GM12878 (cell line): ENCODE measurements at regions not wholly inside any gene's neighbourhood (a gene's known extent, or its start where the extent isn't known, plus 50 kb on each side); places are given as distances from the start of the nearest gene placed in this dataset.

Experiments used
- BHLHE40 ChIP-seq, 2 experiments: fragments of 450-650 bp in 1 of 2; IDR thresholded peaks; 2 replicates each; pipeline ENCODE4 v1.6.1; 2011 to 2017; ENCODE audit warnings: low read depth in 2 of 2, borderline replicate concordance in 1 of 2, improper control_type of control experiment in 1 of 2, low read length in 1 of 2, mild to moderate bottlenecking in 1 of 2
- CBFB ChIP-seq: IDR thresholded peaks from 2 replicates; pipeline ENCODE4 v1.6.1; 2016; ENCODE audit warnings: antibody characterized with exemption, low read depth
- EZH2 ChIP-seq: IDR thresholded peaks from 2 replicates; pipeline ENCODE4 v1.6.1; 2012; ENCODE audit warnings: low read depth, mild to moderate bottlenecking, control low read depth, inconsistent platforms, low read length, borderline replicate concordance; ENCODE audit not compliant: control insufficient read depth
- NR2C1 ChIP-seq: fragments of 450-650 bp; IDR thresholded peaks from 2 replicates; pipeline ENCODE4 v1.6.1; 2017; ENCODE audit warnings: antibody characterized with exemption, mild to moderate bottlenecking, moderate library complexity
- RFX5 ChIP-seq: IDR thresholded peaks from 2 replicates; pipeline ENCODE4 v1.6.1; 2011; ENCODE audit warnings: low read depth, low read length, improper control_type of control experiment
- SMARCA5 ChIP-seq: fragments of 450-650 bp; IDR thresholded peaks from 2 replicates; pipeline ENCODE4 v1.6.1; 2017; ENCODE audit warnings: mild to moderate bottlenecking
- YBX1 ChIP-seq: fragments of 450-650 bp; IDR thresholded peaks from 2 replicates; pipeline ENCODE4 v1.6.1; 2016; ENCODE audit warnings: antibody characterized with exemption
- ZNF274 ChIP-seq: IDR thresholded peaks from one replicate; pipeline ENCODE4 v1.8.0; 2011; ENCODE audit not compliant: insufficient read length, insufficient read depth
- TF ChIP-seq, protein P1 (sequence below), 3 experiments: IDR thresholded peaks in 2 of 3; conservative IDR thresholded peaks in 1 of 3; 2 replicates each; pipeline ENCODE4 v1.5.1; 2011; ENCODE audit warnings: low read depth in 3 of 3, low read length in 3 of 3, mild to moderate bottlenecking in 3 of 3, control low read depth in 2 of 3, moderate library complexity in 2 of 3, inconsistent platforms in 1 of 3, mixed read lengths in 1 of 3; ENCODE audit not compliant: control insufficient read depth in 2 of 3, insufficient read depth in 1 of 3; ENCODE audit errors: extremely low read depth in 1 of 3
- TF ChIP-seq, protein P2 (sequence below): fragments of 450-650 bp; IDR thresholded peaks from 2 replicates; pipeline ENCODE4 v1.6.1; 2018; ENCODE audit warnings: mild to moderate bottlenecking, low read depth, moderate library complexity; ENCODE audit not compliant: partially characterized antibody

DNA sequence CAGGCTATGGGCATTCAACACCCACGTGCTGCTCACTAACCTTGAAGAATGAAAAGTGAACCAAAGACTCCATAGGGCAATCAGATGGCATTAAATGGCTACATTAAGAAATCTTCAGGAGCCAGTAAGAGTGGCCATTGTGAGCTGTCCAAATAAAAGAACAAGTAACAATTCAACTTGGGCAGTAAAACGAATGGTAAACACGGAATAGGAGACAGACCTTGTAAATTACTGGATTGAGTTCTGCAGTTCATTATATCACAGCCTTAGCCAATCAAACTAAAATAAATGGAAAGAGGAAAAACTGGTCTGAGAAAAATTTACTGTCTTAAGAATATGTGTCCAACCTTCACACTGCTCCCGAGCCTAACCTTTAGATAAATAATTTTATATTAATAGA lies 306.5 kb upstream of the ZNF521 start:
- TF ChIP-seq YBX1 = no peak
- TF ChIP-seq BHLHE40 (IDR thresholded peaks at IDR 0.05; ENCODE audit: borderline replicate concordance in 1 of 2, low read depth in 2 of 2, low read length in 1 of 2) = no peak
- TF ChIP-seq, protein P1, sequence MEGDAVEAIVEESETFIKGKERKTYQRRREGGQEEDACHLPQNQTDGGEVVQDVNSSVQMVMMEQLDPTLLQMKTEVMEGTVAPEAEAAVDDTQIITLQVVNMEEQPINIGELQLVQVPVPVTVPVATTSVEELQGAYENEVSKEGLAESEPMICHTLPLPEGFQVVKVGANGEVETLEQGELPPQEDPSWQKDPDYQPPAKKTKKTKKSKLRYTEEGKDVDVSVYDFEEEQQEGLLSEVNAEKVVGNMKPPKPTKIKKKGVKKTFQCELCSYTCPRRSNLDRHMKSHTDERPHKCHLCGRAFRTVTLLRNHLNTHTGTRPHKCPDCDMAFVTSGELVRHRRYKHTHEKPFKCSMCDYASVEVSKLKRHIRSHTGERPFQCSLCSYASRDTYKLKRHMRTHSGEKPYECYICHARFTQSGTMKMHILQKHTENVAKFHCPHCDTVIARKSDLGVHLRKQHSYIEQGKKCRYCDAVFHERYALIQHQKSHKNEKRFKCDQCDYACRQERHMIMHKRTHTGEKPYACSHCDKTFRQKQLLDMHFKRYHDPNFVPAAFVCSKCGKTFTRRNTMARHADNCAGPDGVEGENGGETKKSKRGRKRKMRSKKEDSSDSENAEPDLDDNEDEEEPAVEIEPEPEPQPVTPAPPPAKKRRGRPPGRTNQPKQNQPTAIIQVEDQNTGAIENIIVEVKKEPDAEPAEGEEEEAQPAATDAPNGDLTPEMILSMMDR (IDR thresholded peaks at IDR 0.05 in 2 of 3, conservative IDR thresholded peaks at IDR 0.05 in 1 of 3; ENCODE audit: control insufficient read depth in 2 of 3, extremely low read depth in 1 of 3, insufficient read depth in 1 of 3, low read depth in 3 of 3, low read length in 3 of 3) = no peak
- no peak for TF ChIP-seq CBFB
- TF ChIP-seq, protein P2, sequence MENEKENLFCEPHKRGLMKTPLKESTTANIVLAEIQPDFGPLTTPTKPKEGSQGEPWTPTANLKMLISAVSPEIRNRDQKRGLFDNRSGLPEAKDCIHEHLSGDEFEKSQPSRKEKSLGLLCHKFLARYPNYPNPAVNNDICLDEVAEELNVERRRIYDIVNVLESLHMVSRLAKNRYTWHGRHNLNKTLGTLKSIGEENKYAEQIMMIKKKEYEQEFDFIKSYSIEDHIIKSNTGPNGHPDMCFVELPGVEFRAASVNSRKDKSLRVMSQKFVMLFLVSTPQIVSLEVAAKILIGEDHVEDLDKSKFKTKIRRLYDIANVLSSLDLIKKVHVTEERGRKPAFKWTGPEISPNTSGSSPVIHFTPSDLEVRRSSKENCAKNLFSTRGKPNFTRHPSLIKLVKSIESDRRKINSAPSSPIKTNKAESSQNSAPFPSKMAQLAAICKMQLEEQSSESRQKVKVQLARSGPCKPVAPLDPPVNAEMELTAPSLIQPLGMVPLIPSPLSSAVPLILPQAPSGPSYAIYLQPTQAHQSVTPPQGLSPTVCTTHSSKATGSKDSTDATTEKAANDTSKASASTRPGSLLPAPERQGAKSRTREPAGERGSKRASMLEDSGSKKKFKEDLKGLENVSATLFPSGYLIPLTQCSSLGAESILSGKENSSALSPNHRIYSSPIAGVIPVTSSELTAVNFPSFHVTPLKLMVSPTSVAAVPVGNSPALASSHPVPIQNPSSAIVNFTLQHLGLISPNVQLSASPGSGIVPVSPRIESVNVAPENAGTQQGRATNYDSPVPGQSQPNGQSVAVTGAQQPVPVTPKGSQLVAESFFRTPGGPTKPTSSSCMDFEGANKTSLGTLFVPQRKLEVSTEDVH = no peak
- TF ChIP-seq NR2C1 = no peak
- no peak for TF ChIP-seq RFX5
- TF ChIP-seq EZH2 = no peak
- no peak for TF ChIP-seq SMARCA5
- no peak for TF ChIP-seq ZNF274
